ENCODE measurements at regions not wholly inside any gene's neighbourhood (a gene's known extent, or its start where the extent isn't known, plus 50 kb on each side); places are given as distances from the start of the nearest gene placed in this dataset.

- DNase-seq (ENCODE audit: low spot score) = no peak
Observed at GRCh38 chr4:3715855-3716630, 50.1 kb upstream of the ADRA2C start.

- no peak for DNase-seq (ENCODE audit: low spot score)
Observed at GRCh38 chr4:3715061-3715854, 50.9 kb upstream of the ADRA2C start.

DNA sequence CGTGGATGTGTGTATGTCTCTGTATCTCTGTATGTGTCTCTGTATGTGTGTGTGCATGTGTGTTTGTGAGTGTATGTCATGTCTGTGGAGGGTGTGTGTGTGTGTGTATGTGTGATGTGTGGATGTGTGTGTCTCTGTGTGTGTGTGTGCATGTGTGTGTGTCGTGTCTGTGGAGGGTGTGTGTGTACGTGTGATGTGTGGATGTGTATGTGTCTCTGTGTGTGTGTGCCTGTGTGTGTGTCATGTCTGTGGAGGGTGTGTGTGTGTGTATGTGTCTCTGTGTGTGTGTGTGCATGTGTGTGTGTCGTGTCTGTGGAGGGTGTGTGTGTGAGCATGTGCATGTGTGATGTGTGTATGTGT lies 51.6 kb upstream of the ADRA2C start:
- DNase-seq (ENCODE audit: low spot score) = no peak

- no peak for DNase-seq (ENCODE audit: low spot score)
Observed at GRCh38 chr4:3713817-3714641, 52.2 kb upstream of the ADRA2C start.

GRCh38 chr4:3713346-3713745 lies 52.8 kb upstream of the ADRA2C start:
- DNase-seq (ENCODE audit: low spot score) = no peak

- DNase-seq (ENCODE audit: low spot score) = no peak
Observed at GRCh38 chr4:3712936-3713335, 53.2 kb upstream of the ADRA2C start.

DNA sequence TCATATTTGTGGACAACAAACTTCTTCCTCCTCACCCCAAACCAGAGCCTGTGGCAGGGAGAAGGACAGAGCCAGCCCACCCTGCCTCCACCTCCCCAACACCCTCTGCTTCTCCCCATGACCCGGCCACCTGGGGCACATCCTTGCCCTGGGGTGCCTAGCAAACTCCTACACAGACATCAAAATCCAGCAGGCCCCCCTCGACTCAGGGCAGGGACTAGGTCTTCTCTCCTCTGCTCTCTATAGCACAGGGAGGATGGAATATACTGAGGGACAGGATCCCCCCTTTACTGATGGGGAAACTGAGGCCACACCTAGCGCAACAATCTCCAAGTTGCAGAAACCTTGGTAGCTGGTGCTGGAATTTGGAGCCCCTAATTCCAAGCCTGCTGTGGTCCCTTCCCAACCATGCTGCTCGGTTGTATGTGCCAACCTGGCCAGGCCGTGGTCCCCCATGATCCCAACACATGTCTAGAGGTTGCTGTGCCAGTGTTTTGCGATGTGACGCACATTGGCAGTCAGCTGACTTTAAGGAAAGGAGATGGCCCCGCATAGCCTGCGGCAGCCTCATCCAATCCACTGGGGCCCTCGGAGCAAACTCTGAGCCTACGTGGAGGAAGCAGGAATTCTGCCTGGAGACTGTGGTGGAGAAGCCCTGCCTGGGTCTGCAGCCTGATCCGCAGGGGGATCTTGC lies 53.9 kb upstream of the ADRA2C start:
- no peak for DNase-seq (ENCODE audit: low spot score)

GRCh38 chr4:3711183-3712111 lies 54.7 kb upstream of the ADRA2C start:
- no peak for DNase-seq (ENCODE audit: low spot score)

DNA sequence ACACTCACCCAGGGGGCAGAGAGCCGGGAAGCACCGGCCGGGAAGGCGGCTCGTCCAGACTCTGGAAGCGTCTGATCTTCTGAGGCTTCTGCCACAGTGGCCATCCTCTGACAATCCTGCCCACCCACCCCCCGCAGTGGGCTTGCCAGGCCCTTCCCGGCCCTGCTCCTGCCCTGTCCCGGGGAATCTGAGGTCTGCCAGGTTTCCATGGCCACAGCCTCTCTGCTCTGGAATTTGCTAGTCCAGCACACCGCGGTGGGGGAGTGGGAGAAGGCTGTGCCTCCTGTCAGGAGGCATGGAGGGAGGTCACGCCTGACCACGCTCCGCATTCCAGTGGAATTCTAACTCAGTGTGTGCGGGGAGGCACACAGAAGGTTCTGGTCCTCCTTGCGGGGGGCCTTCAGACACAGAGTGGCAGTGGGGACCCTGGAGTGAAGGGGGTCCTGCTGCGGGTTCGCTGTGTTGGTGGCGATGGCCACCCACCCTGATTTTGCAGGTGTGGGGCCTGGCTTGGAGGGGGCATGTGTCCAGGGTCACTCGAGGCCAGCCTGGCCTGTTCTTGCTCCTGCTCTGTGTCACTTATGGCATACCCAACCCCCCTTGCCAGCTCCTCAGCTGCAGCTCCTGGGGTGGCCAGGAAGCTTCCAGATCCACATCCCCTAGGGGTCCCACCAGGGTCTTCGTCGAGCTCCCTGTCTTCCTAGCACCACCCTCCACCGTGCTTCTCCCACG lies 55.6 kb upstream of the ADRA2C start:
- no peak for DNase-seq (ENCODE audit: low spot score)

DNA sequence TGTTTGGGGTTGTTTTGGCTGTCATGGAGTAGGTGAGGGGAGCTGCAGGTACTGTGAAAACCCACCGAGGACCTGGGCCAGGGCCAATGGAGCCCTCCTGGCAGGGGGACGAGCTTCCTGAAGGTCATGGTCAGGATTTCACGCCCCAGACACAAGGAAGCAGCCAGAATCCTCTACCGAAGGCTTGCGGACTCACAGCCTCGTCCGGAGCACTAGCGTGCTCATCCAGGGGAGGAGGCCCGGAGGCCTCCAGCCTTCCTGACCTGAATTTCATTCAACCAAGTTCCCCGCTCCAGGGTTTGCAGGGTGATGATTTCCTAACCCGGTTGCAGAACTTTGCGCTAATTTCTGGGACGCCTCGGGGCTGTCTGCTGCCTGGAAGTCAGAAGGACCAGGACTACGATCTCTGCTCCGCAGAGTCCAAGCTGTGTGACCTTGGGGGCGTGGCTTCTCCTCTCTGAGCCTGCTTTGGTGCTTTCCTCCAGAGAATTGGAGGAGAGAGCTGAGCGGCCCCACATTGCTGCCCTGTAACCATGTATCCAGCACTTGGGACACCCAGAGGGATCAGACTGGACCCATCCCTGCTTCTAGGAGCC lies 56.2 kb upstream of the ADRA2C start:
- no peak for DNase-seq (ENCODE audit: low spot score)

GRCh38 chr4:3709061-3709845 lies 56.9 kb upstream of the ADRA2C start:
- no peak for DNase-seq (ENCODE audit: low spot score)

DNA sequence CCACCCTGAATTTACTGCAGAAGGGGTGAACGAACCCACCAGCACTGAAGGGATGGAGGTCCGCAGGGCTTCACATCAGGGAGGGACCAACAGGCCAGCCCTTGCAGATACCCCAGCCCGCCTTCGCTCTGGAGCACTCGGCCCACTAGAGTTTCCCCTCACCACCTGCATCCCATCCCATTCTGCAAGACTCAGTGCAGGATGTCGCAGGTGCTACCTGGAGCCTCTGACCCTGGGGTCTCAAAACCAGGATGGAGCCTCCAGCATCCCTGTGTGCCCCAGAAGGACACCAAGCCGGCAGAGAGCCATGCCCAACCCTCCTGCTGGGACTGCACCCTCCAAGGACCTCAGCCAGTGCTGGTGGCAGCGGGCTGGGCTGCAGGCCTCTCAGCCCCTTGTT lies 57.6 kb upstream of the ADRA2C start:
- no peak for DNase-seq (ENCODE audit: low spot score)

GRCh38 chr4:3708103-3708510 lies 58.1 kb upstream of the ADRA2C start:
- no peak for DNase-seq (ENCODE audit: low spot score)

DNA sequence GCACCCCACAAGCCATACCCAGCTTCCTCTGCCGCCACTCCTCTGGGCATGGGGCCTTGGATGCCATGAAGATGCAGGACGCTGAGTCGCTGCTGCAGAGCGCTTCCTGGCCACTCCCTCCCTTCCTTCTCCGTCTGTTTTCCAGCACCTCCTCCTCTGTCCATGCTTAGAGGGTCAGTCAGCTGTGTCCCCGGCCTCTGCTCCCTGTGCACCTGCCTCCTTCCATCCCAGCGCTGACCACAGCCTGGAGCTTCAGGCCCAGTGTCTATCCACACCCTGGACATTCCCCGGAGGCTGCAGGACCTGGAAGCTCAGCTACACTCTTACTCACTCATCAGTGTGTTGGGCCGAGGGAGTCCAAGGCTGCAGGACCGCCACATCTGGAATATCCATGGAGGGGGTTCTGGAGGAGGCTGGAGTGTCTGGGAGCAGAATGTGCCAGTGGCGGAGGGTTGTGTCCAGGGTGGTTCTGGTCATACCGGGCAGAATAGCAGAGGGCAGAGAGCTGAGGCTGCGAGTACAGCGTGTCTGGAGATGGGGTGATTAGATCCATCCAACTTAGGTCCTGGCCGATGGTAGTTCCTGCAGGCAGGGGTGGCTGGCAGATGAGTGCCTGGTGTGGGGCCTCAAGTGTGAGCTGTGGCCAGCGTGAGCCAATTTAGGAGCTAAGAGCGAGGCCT lies 58.6 kb upstream of the ADRA2C start:
- DNase-seq (ENCODE audit: low spot score) = no peak

DNA sequence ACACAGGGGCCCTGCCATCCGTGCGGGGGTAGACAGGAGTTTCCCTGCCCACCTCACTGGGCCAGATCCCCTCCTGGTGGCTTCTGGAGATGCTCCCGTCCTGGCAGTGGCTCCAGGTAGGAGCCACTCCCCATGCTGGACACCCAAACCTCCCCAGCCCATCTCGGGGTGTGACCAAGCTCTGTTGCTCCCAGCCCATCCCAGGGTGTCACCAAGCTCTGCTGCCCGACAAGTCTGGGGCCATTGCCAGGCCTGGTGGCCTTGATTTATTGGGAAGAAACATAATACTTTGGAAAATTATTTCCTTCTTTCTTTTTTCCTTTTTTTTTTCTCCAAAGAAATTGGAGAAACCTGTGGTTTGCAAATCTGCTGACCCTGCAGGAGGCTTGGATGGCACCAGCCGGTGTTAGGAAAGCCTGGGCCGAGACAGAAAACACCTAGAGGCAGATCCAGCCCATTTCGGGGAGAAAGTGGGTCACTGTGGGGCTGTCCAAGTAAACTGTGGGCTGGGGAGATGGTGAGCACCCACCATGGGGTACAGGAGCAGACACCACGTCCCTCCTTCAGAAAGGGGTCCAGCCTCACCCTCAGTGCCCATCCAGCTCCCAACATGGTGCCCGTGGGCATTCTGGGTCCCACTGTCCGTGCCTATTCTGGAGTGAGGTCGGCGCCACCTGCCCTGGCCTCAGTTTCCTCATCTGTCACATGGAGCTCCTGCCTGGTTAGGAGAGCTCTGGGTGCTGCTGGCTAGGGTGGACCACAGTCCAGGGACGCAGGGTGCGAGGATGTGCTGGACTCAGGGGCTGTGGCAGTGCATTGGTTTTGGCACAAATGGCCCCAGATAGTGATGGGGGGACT lies 59.4 kb upstream of the ADRA2C start:
- no peak for DNase-seq (ENCODE audit: low spot score)

- no peak for DNase-seq (ENCODE audit: low spot score)
Observed at GRCh38 chr4:3706111-3706511, 60.1 kb upstream of the ADRA2C start.

DNA sequence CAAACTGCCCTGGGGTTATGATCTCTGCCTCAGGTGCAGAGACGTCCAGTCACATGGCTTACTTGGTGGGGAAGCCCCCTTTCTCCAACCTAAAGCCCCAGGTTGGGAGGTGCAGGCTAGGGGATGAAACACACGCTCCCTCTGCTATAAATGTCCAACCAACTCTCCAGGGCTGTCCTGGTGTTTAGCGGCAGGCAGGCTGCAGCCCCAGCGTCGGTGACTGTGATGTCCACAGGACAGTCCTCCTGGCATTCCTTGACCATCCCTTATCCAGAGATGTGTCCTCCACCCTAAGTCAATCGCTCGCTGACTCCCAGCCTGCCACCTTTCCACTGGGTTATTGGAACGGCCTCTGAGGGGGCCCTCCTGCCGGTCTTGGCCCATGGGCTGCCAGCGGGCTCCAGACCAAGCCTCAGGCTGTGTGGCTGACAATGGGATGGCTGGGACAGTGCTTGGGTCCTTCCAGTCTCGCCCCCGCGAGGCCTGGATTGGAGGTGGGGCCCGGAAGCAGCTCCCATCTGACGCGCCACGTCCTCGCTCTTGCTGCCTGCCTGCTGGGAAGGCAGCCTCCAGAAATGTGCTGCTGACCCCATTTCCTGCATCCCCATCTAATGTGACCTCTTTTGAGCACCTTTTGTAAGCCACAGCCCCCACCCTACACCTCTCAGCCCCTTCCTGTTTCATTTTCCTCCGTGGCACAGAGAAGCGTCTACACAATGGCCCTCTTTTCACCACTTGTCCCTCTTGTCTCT lies 60.8 kb upstream of the ADRA2C start:
- DNase-seq (ENCODE audit: low spot score) = no peak
